ENCODE measurements at regions not wholly inside any gene's neighbourhood (a gene's known extent, or its start where the extent isn't known, plus 50 kb on each side); places are given as distances from the start of the nearest gene placed in this dataset.

GRCh38 chr16:26493751-26494150 lies 573.0 kb upstream of the C16orf82 start:
- Histone ChIP-seq H3K4me2 (ENCODE audit: insufficient read depth, low read length) (no peak overlapping the region), H3K27me3 (ENCODE audit: control insufficient read depth in 2 of 2, insufficient read depth in 2 of 2, low read length in 2 of 2) (no peaks in the 10 kb centered on the region), H2AFZ (ENCODE audit: low read depth, low read length) (no peak overlapping the region), H3K9ac (ENCODE audit: insufficient read depth in 1 of 2, low read depth in 2 of 2, low read length in 2 of 2) (no peak overlapping the region), H3K4me3 (no peak overlapping the region), H4K20me1 (replicated peaks; ENCODE audit: control insufficient read depth, insufficient read depth, low read length) (no peaks in the 10 kb centered on the region), H3K79me2 (ENCODE audit: control insufficient read depth, insufficient read depth, low read length) (no peaks in the 10 kb centered on the region), H3K9me3 (replicated peaks; ENCODE audit: control insufficient read depth, insufficient read depth, low read depth, low read length) (no peaks in the 10 kb centered on the region), H3K4me1 (replicated peaks in 1 of 2; ENCODE audit: control insufficient read depth in 2 of 2, insufficient read depth in 2 of 2, low read length in 2 of 2) (no peaks in the 10 kb centered on the region), H3K36me3 (ENCODE audit: control insufficient read depth, insufficient read depth, low read length) (no peaks in the 10 kb centered on the region), H3K9me1 (ENCODE audit: control insufficient read depth, insufficient read depth, low read length) (no peaks in the 10 kb centered on the region), H3K27ac (ENCODE audit: extremely low read depth, low read depth, low read length) (no peak overlapping the region)
- CTCF ChIA-PET (ENCODE audit: low intra/inter-chr PET ratio) = no interaction called here
- 0% methylated on average over 1 of the region's 1 CpG for WGBS (ENCODE audit: insufficient coverage, low coverage, missing lambda C conversion rate)
- intact Hi-C loops (cut with micrococcal nuclease) = no loop called here
- DNase-seq (ENCODE audit: extremely low read depth in 1 of 4, low spot score in 3 of 4) (no peak), ATAC-seq (no peak), FAIRE-seq (no peak)
- POLR2A ChIA-PET = no interaction called here
- BruUV-seq (replicated peaks) = no TSS peak
- in situ Hi-C loops (cut with MboI) = no loop called here
- TF ChIP-seq ZSCAN29 (IDR thresholded peaks at IDR 0.05) (no peak), ZNF644 (tag; IDR thresholded peaks at IDR 0.05; ENCODE audit: low read depth) (no peak), ZNF512 (tag; IDR thresholded peaks at IDR 0.05) (no peak), ESRRB (CRISPR knock-in tag; IDR thresholded peaks at IDR 0.05; ENCODE audit: borderline replicate concordance) (no peak), CREB5 (CRISPR knock-in tag; IDR thresholded peaks at IDR 0.05) (no peak), TBP (optimal IDR thresholded peaks at IDR 0.05; ENCODE audit: low read depth, low read length) (no peak), C11orf30 (IDR thresholded peaks at IDR 0.05; ENCODE audit: low read depth) (no peak), BACH1 (tag; IDR thresholded peaks at IDR 0.05) (no peak), ELF4 (CRISPR knock-in tag; IDR thresholded peaks at IDR 0.05) (no peak), CXXC5 (CRISPR knock-in tag; IDR thresholded peaks at IDR 0.05) (no peak), ZEB2 (IDR thresholded peaks at IDR 0.05) (no peak), CUX1 (CRISPR knock-in tag; IDR thresholded peaks at IDR 0.05) (no peak), POLR2A (conservative IDR thresholded peaks at IDR 0.05) (no peak), CGGBP1 (CRISPR knock-in tag; IDR thresholded peaks at IDR 0.05) (no peak), ZBTB26 (CRISPR knock-in tag; IDR thresholded peaks at IDR 0.05) (no peak), TSC22D4 (tag; IDR thresholded peaks at IDR 0.05) (no peak)
